ENCODE measurements at regions not wholly inside any gene's neighbourhood (a gene's known extent, or its start where the extent isn't known, plus 50 kb on each side); places are given as distances from the start of the nearest gene placed in this dataset.

- Histone ChIP-seq H3K9me3 (ENCODE audit: low read length) (no peaks in the 10 kb centered on the region), H3K36me3 (replicated peaks in 1 of 2; ENCODE audit: control insufficient read depth in 1 of 2, insufficient read depth in 2 of 2, low read length in 2 of 2) (no peaks in the 10 kb centered on the region), H3K4me3 (replicated peaks in 1 of 3; ENCODE audit: insufficient read depth in 1 of 3, low read depth in 2 of 3, low read length in 3 of 3) (no peak overlapping the region), H3K79me2 (ENCODE audit: insufficient read depth, low read length) (no peaks in the 10 kb centered on the region), H3K27me3 (ENCODE audit: control insufficient read depth in 1 of 2, insufficient read depth in 2 of 2, low read length in 2 of 2) (no peaks in the 10 kb centered on the region), H2AFZ (ENCODE audit: low read length) (no peak overlapping the region), H3K4me2 (ENCODE audit: low read depth, low read length) (no peak overlapping the region), H4K20me1 (ENCODE audit: insufficient read depth, low read length) (no peaks in the 10 kb centered on the region), H3K4me1 (ENCODE audit: insufficient read depth, low read length) (no peaks in the 10 kb centered on the region), H3K27ac (ENCODE audit: extremely low read length, insufficient read depth, low read length) (no peak overlapping the region), H3K9ac (ENCODE audit: insufficient read depth, low read depth, low read length) (no peak overlapping the region)
- no peak for TF ChIP-seq ETS1 (CRISPR knock-in tag; IDR thresholded peaks at IDR 0.05)
- no peak for TF ChIP-seq THAP8 (CRISPR knock-in tag; IDR thresholded peaks at IDR 0.05; ENCODE audit: borderline replicate concordance)
- TF ChIP-seq STAT5B (CRISPR knock-in tag; IDR thresholded peaks at IDR 0.05) = no peak
- intact Hi-C loops (cut with micrococcal nuclease; ENCODE audit: unreplicated experiment) (no loop called here), in situ Hi-C loops (cut with HindIII; ENCODE audit: extremely low pct_ligation_motif_present, low pct_unique_long_range_greater_than_20kb) (no loop called here)
- BruUV-seq (replicated peaks) = no TSS peak
- POLR2A ChIA-PET = no interaction called here
- WGBS (ENCODE audit: low lambda C conversion rate) = 28% methylated on average over 4 of the region's 4 CpGs
- FAIRE-seq (no peak), ATAC-seq (no peak), DNase-seq (ENCODE audit: low spot score) (no peak)
- CTCF ChIA-PET (ENCODE audit: low intra/inter-chr PET ratio, low total read pairs) = no interaction called here
These were observed 307.3 kb downstream of the SV2B start for GRCh38 chr15:91407269-91407889.

GRCh38 chr15:91408476-91409076 lies 308.5 kb downstream of the SV2B start:
- in situ Hi-C loops (cut with HindIII; ENCODE audit: extremely low pct_ligation_motif_present, low pct_unique_long_range_greater_than_20kb) = no loop called here
- Histone ChIP-seq H3K4me3 (replicated peaks in 1 of 3; ENCODE audit: insufficient read depth in 1 of 3, low read depth in 2 of 3, low read length in 3 of 3) (no peak overlapping the region), H3K9ac (ENCODE audit: insufficient read depth, low read depth, low read length) (no peak overlapping the region), H3K4me2 (ENCODE audit: low read depth, low read length) (no peak overlapping the region), H3K4me1 (ENCODE audit: insufficient read depth, low read length) (no peaks in the 10 kb centered on the region), H3K27me3 (ENCODE audit: control insufficient read depth in 1 of 2, insufficient read depth in 2 of 2, low read length in 2 of 2) (no peaks in the 10 kb centered on the region), H3K27ac (ENCODE audit: extremely low read length, insufficient read depth, low read length) (no peak overlapping the region), H3K36me3 (replicated peaks in 1 of 2; ENCODE audit: control insufficient read depth in 1 of 2, insufficient read depth in 2 of 2, low read length in 2 of 2) (no peaks in the 10 kb centered on the region), H3K9me3 (ENCODE audit: low read length) (no peaks in the 10 kb centered on the region), H3K79me2 (ENCODE audit: insufficient read depth, low read length) (no peaks in the 10 kb centered on the region), H2AFZ (ENCODE audit: low read length) (no peak overlapping the region), H4K20me1 (ENCODE audit: insufficient read depth, low read length) (no peaks in the 10 kb centered on the region)
- FAIRE-seq (no peak), DNase-seq (ENCODE audit: low spot score) (no peak), ATAC-seq (no peak)
- BruUV-seq (replicated peaks) = no TSS peak
- 12% methylated on average over 9 of the region's 9 CpGs for WGBS (ENCODE audit: low lambda C conversion rate)
- intact Hi-C loops (cut with micrococcal nuclease; ENCODE audit: unreplicated experiment) = no loop called here
- TF ChIP-seq ZNF780A (CRISPR knock-in tag; IDR thresholded peaks at IDR 0.05) (no peak), CCAR2 (optimal IDR thresholded peaks at IDR 0.05; ENCODE audit: low read depth, low read length) (no peak), POLR2AphosphoS5 (IDR thresholded peaks at IDR 0.05; ENCODE audit: low read depth, low read length) (no peak), IRF2 (CRISPR knock-in tag; IDR thresholded peaks at IDR 0.05) (no peak), CENPX (CRISPR knock-in tag; IDR thresholded peaks at IDR 0.05) (no peak), RFX5 (IDR thresholded peaks at IDR 0.05; ENCODE audit: low read depth, low read length) (no peak), ZNF589 (CRISPR knock-in tag; conservative IDR thresholded peaks at IDR 0.05) (no peak), DRAP1 (CRISPR knock-in tag; IDR thresholded peaks at IDR 0.05) (no peak), ZNF777 (CRISPR knock-in tag; IDR thresholded peaks at IDR 0.05) (no peak), ZNF101 (CRISPR knock-in tag; IDR thresholded peaks at IDR 0.05; ENCODE audit: borderline replicate concordance, low read depth) (no peak), JUNB (CRISPR knock-in tag; IDR thresholded peaks at IDR 0.05; ENCODE audit: borderline replicate concordance) (no peak), ZZZ3 (CRISPR knock-in tag; IDR thresholded peaks at IDR 0.05; ENCODE audit: borderline replicate concordance) (no peak), RXRA (CRISPR knock-in tag; IDR thresholded peaks at IDR 0.05) (no peak)
- CTCF ChIA-PET (ENCODE audit: low intra/inter-chr PET ratio, low total read pairs) = no interaction called here
- POLR2A ChIA-PET = no interaction called here

All from HepG2 (cell line).